GM10266 (cell line): ENCODE measurements at regions not wholly inside any gene's neighbourhood (a gene's known extent, or its start where the extent isn't known, plus 50 kb on each side); places are given as distances from the start of the nearest gene placed in this dataset.

Experiments used
- DNase-seq: peaks from one replicate; pipeline ENCODE4 v3.0.0; 2012; ENCODE audit errors: extremely low spot score
- TF ChIP-seq, protein P1 (sequence below): IDR thresholded peaks from 2 replicates; pipeline ENCODE4 v1.5.1; 2012; ENCODE audit warnings: mild to moderate bottlenecking, low read depth; ENCODE audit not compliant: control insufficient read depth, insufficient read depth; ENCODE audit errors: missing control alignments

DNA sequence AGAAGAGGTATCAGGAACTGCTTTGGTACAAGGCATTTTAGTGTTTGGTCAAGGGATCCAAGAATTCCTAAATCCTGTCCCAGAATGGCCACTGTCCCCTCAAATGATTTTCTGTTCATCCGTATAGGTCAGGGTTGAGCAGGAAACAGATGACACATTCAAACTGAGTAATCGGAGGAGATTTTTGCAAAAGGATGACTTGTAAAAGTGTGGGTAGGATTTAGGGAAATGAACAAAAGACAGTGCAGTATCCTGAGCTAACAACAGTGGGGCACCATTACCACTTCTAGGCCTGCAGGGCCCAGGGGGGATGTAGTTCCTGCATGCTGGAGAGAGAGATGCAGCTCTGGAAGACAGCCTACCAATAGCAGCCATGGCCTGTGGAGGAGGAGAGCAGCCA is 290.1 kb downstream of the ZSWIM6 start:
- DNase-seq = no peak
- TF ChIP-seq, protein P1, sequence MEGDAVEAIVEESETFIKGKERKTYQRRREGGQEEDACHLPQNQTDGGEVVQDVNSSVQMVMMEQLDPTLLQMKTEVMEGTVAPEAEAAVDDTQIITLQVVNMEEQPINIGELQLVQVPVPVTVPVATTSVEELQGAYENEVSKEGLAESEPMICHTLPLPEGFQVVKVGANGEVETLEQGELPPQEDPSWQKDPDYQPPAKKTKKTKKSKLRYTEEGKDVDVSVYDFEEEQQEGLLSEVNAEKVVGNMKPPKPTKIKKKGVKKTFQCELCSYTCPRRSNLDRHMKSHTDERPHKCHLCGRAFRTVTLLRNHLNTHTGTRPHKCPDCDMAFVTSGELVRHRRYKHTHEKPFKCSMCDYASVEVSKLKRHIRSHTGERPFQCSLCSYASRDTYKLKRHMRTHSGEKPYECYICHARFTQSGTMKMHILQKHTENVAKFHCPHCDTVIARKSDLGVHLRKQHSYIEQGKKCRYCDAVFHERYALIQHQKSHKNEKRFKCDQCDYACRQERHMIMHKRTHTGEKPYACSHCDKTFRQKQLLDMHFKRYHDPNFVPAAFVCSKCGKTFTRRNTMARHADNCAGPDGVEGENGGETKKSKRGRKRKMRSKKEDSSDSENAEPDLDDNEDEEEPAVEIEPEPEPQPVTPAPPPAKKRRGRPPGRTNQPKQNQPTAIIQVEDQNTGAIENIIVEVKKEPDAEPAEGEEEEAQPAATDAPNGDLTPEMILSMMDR = no peak

DNA sequence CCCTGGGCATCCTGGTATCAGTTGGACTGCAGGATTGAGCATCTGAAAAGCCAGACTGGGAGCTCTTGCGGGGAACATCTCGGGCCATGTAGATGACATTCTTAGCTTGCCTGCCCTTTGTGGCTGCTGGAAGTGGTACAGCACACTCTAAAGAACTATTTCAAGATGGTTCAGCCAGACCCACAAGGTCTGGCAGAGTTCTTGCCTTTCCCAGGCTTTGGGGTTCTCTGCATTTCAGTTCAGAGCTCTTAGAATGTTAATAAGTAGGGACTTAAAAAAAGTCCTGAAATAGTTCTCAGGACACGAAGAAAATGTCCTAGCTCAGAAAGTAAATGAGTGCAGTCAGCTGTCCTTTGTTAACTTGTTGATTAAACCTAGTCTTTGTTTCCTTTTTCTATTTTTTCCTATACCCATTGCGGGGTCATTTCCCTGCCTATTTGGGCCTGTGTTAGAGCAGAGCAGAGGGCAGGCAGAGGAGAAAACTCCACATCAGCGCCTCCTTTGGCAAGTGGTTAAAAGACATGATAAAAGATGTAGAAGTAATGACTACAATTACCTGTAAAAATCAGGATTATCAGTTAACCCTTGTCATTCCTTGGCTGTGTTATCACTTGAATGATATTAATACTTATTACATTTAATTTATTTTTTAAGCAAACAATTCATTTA is 291.5 kb downstream of the ZSWIM6 start:
- peak; percentile 20 for DNase-seq

DNA sequence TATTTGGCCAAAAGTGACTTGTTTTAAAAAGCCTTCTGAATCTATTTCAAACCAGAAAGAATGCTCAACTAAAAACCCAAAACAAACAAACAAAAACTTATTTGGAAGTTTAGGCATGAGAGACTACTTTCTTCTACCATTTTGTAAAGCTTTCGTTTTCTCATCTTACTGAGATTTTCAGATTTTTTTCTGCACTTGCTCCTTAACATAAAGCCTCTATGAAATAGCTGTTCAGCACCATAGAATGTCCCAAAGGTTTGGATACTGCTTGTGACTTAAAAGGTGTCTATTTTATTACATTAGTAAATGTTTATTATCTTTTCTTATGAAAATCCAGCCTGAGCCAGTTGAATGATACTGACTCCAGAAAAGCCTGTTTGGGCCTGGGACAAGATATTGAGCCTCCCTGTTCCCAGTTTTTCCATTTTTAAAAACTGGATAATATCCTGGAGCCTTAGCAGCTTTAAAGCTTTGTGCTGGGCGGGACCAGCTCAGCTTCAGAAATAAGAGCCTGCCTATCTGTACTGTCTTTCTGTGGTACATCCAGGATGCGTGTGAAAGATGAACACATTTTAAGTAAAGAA is 292.6 kb downstream of the ZSWIM6 start:
- TF ChIP-seq, protein P1 = no peak
- DNase-seq = no peak

More for the DNA sequence above, 291.5 kb downstream of the ZSWIM6 start:
- TF ChIP-seq, protein P1 = peak; percentile 7

DNA sequence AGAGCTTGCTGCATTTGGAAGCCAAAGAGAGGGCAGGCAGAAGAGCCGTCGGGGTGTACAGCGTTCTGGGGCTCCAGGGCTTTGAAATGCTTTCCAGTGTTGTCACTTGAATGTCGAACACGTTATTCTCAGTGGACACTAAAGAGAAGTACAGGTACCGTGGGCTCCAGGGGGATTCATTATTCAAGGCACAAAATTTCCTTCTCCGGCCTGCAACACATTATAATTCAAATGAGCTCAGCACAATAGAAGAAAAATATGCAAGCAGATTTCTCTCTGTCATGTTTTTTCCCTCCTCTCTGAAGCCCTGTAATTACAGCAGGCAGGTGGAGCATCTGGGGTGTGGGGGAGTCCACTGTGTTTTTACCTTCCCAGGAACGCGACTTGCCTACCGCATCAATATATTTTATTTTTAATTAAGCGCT is 293.1 kb downstream of the ZSWIM6 start:
- no peak for DNase-seq

DNA sequence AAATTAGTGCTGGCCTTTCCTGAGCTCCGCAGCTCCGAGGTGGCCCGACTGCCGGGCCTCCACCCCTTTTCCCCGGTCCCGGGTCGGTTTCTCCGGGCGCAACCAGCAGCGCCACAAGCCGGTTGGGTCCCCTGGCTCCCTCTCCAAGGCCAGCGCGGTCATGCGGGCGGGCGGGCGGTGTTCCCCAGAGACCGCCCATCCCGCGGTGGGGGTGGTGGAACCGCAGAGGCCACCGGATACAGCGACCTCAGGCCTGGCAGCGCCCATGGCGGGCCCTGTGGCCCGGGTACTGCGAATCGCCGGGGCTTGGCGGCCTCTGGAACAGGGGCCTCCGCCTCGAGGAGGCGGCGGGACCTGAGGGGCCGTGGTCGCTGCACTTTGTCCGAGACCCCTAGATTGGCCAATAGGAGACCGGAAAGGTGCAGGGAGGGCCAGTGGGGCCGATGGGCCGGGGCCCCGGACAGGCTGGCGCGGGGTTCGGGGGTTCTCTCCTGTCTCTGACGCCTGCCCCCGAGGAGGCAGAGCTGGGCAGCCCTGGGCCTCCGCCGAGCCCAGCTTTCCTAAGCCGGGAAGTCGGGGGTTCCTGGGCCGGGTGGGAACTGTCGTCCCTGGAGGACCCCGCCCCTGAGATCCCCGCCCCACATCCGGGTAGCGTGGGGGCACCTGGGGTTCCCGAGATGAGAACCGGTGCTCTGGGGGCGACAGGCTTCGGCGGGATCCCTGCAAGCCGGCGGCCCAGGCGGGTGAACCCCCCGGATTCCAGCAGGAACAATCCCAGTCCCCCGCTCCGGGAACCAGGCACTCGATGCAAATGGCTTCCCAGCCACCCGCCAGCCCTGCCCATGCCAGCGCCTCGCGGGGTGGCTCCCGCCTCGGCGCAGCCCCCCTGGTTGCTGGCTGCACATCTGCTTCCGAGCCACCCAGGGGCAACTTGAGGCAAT is 293.9 kb downstream of the ZSWIM6 start:
- TF ChIP-seq, protein P1 = no peak
- peak; percentile 45 for DNase-seq

More for the DNA sequence above, 293.1 kb downstream of the ZSWIM6 start:
- TF ChIP-seq, protein P1 = no peak

DNA sequence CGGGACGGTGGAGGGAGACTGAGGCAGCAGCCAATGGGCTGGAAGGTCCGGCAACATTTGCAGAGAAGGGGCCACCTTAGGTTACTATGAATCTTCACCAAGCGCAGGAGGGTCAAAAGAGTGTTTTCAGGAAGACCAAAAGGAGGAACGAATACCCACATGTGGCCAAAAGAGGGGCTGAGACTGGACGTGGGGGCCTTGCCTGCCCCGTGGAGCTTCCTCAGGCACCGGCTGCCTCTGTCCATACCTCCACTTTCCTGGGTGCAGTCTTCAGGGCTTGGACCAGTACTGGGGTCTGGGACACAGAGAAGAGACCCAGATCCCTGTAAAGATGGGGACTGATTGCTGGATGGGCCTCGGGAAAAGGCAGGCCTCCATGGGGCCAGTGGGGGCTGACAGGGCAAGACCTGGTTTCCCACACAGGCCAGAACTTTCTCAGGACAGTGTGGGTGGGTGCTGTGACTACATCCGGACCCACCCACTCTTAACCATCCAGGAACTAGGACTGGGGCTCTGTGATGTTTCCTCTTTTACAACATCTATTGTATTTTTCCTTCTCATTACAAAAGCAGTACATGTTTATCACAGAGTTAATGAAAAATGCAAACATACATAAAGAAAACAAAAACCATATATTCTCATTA is 294.7 kb downstream of the ZSWIM6 start:
- peak; percentile 26 for DNase-seq
- TF ChIP-seq, protein P1 = no peak

DNA sequence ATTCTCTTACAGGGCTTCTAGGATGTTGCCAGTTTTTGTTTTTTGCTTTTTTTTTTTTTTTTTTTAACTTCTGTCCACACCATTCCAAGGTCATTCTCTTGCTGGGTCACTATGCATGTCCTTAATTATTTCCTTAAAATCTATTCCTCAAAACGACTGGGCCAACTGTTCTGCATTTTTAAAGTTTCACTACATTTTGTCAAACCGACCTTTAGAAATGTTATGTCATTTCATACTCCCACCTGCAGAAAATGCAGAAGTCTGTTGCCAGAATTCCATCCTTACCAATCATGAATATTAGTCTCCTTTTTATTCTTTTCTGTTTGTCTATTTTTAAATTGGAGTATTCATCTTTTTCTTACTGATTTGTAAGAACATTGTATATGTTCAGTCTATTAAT is 295.5 kb downstream of the ZSWIM6 start:
- TF ChIP-seq, protein P1 = no peak

More for the DNA sequence above, 295.5 kb downstream of the ZSWIM6 start:
- DNase-seq = no peak
